HCT116 (cell line): ENCODE measurements at regions not wholly inside any gene's neighbourhood (a gene's known extent, or its start where the extent isn't known, plus 50 kb on each side); places are given as distances from the start of the nearest gene placed in this dataset.

Experiments
- CEBPB ChIP-seq: IDR thresholded peaks from 2 replicates; pipeline ENCODE4 v1.6.1; 2012; ENCODE audit warnings: low read depth
- EGR1 ChIP-seq: IDR thresholded peaks from 2 replicates; pipeline ENCODE4 v1.6.1; 2012; ENCODE audit warnings: low read depth
- EZH2 ChIP-seq: fragments of 200-600 bp; sonication (generic); IDR thresholded peaks from 2 replicates; pipeline ENCODE4 v1.6.1; 2017; ENCODE audit warnings: antibody characterized with exemption, mixed run types
- EZH2phosphoT487 ChIP-seq: fragments of 200-600 bp; IDR thresholded peaks from 2 replicates; pipeline ENCODE4 v1.6.1; 2018; ENCODE audit warnings: antibody characterized with exemption, borderline replicate concordance
- MAX ChIP-seq: IDR thresholded peaks from 2 replicates; pipeline ENCODE4 v1.6.1; 2012
- POLR2A ChIP-seq: IDR thresholded peaks from 2 replicates; pipeline ENCODE4 v1.7.0; 2011; ENCODE audit warnings: borderline replicate concordance; ENCODE audit not compliant: insufficient read depth, insufficient read length; ENCODE audit errors: extremely low read depth
- POLR2AphosphoS5 ChIP-seq: IDR thresholded peaks from 2 replicates; pipeline ENCODE4 v1.6.1; 2011; ENCODE audit warnings: mild to moderate bottlenecking, low read depth, low read length, moderate library complexity
- SP1 ChIP-seq: IDR thresholded peaks from 2 replicates; pipeline ENCODE4 v1.6.1; 2012; ENCODE audit warnings: low read depth
- SRF ChIP-seq: IDR thresholded peaks from 2 replicates; pipeline ENCODE4 v1.6.1; 2012; ENCODE audit warnings: low read depth
- TCF7L2 ChIP-seq: IDR thresholded peaks from 2 replicates; pipeline ENCODE4 v1.7.0; 2011; ENCODE audit warnings: borderline replicate concordance, inconsistent platforms; ENCODE audit not compliant: insufficient read depth, insufficient read length; ENCODE audit errors: extremely low read depth
- ZNF274 ChIP-seq: fragments of 200-500 bp; sonication (Bioruptor generic); IDR thresholded peaks from 2 replicates; pipeline ENCODE4 v1.6.1; 2014; ENCODE audit warnings: mild to moderate bottlenecking, low read depth, low read length, inconsistent platforms
- TF ChIP-seq, protein P1 (sequence below), 3 experiments: fragments of 200-600 bp in 1 of 3; sonication (generic) in 1 of 3; IDR thresholded peaks in 2 of 3; conservative IDR thresholded peaks in 1 of 3; 2 replicates each; pipeline ENCODE4 v1.5.1; 2012 to 2017; ENCODE audit warnings: low read depth in 2 of 3, low read length in 2 of 3, antibody characterized with exemption in 1 of 3, borderline replicate concordance in 1 of 3, control low read depth in 1 of 3, mild to moderate bottlenecking in 1 of 3, mixed read lengths in 1 of 3, mixed run types in 1 of 3, moderate library complexity in 1 of 3; ENCODE audit not compliant: insufficient read depth in 1 of 3
- TF ChIP-seq, protein P2 (sequence below): IDR thresholded peaks from 2 replicates; pipeline ENCODE4 v1.6.1; 2011; ENCODE audit warnings: mild to moderate bottlenecking, low read length, moderate library complexity; ENCODE audit not compliant: insufficient replicate concordance; ENCODE audit errors: extremely low read depth

DNA sequence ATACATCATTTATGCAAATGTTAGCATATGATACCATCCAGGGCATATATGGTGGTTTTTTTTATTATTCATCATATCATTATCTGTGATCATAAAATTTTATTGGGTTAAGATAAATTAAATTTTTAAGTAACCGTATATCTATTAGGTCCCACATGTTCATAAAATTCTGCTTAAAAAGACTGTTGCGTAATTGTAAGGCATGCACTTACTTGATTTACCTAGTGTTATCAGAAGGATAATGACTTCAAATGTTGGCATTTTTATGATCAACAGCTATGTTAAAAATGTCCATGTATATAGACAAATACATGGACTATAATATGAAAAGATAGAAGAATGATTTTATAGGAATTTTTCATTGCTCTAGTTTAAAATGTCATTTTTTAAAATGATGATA is 1625.5 kb upstream of the CELF4 start:
- TF ChIP-seq, protein P1, sequence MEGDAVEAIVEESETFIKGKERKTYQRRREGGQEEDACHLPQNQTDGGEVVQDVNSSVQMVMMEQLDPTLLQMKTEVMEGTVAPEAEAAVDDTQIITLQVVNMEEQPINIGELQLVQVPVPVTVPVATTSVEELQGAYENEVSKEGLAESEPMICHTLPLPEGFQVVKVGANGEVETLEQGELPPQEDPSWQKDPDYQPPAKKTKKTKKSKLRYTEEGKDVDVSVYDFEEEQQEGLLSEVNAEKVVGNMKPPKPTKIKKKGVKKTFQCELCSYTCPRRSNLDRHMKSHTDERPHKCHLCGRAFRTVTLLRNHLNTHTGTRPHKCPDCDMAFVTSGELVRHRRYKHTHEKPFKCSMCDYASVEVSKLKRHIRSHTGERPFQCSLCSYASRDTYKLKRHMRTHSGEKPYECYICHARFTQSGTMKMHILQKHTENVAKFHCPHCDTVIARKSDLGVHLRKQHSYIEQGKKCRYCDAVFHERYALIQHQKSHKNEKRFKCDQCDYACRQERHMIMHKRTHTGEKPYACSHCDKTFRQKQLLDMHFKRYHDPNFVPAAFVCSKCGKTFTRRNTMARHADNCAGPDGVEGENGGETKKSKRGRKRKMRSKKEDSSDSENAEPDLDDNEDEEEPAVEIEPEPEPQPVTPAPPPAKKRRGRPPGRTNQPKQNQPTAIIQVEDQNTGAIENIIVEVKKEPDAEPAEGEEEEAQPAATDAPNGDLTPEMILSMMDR (IDR thresholded peaks at IDR 0.05 in 2 of 3, conservative IDR thresholded peaks at IDR 0.05 in 1 of 3; ENCODE audit: borderline replicate concordance in 1 of 3, insufficient read depth in 1 of 3, low read depth in 2 of 3, low read length in 2 of 3): no peak
- TF ChIP-seq CEBPB (no peak), EZH2 (no peak), EGR1 (no peak), POLR2A (no peak), POLR2AphosphoS5 (no peak), SRF (no peak), ZNF274 (no peak), EZH2phosphoT487 (no peak), TCF7L2 (no peak), SP1 (no peak), MAX (no peak)
- TF ChIP-seq, protein P2, sequence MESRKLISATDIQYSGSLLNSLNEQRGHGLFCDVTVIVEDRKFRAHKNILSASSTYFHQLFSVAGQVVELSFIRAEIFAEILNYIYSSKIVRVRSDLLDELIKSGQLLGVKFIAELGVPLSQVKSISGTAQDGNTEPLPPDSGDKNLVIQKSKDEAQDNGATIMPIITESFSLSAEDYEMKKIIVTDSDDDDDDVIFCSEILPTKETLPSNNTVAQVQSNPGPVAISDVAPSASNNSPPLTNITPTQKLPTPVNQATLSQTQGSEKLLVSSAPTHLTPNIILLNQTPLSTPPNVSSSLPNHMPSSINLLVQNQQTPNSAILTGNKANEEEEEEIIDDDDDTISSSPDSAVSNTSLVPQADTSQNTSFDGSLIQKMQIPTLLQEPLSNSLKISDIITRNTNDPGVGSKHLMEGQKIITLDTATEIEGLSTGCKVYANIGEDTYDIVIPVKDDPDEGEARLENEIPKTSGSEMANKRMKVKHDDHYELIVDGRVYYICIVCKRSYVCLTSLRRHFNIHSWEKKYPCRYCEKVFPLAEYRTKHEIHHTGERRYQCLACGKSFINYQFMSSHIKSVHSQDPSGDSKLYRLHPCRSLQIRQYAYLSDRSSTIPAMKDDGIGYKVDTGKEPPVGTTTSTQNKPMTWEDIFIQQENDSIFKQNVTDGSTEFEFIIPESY: no peak
